K562 (cell line): ENCODE measurements at regions not wholly inside any gene's neighbourhood (a gene's known extent, or its start where the extent isn't known, plus 50 kb on each side); places are given as distances from the start of the nearest gene placed in this dataset.

Source experiments
- GABPA ChIP-seq: fragments of 200-800 bp; sonication (Bioruptor generic); conservative IDR thresholded peaks from 2 replicates; pipeline ENCODE4 v1.6.1; 2016; ENCODE audit warnings: low read depth, missing genetic modification characterization, missing compliant biosample characterization
- POLR2A ChIP-seq: fragments of 450-650 bp; conservative IDR thresholded peaks from 2 replicates; pipeline ENCODE4 v1.6.1; 2016
- ZNF121 ChIP-seq: sonication (generic); formaldehyde crosslinking; conservative IDR thresholded peaks from 2 replicates; pipeline ENCODE4 v1.8.0; 2022; ENCODE audit warnings: missing genetic modification reagents
- ZNF263 ChIP-seq: sonication (generic); formaldehyde crosslinking; IDR thresholded peaks from 2 replicates; pipeline ENCODE4 v1.8.0; 2022; ENCODE audit warnings: mild to moderate bottlenecking, missing genetic modification reagents, borderline replicate concordance

GRCh38 chr6:33897189-33897780 is 93.5 kb upstream of the MLN start:
- TF ChIP-seq GABPA (tag) (no peak), ZNF121 (CRISPR knock-in tag) (no peak), POLR2A (no peak), ZNF263 (CRISPR knock-in tag) (no peak)
